Fibroblast of skin of left biceps (primary cell): ENCODE measurements at regions not wholly inside any gene's neighbourhood (a gene's known extent, or its start where the extent isn't known, plus 50 kb on each side); places are given as distances from the start of the nearest gene placed in this dataset.

ENCODE experiments used
- DNase-seq, 2 experiments: peaks; one replicate each; pipeline ENCODE4 v3.0.0-alpha.2; 2013; ENCODE audit warnings: low read depth in 2 of 2

- no peak for DNase-seq
Observed at GRCh38 chr10:25661632-25662031, 272.4 kb upstream of the MYO3A start.

GRCh38 chr10:25666276-25666675 lies 267.8 kb upstream of the MYO3A start:
- no peak for DNase-seq

GRCh38 chr10:25675204-25675603 lies 258.8 kb upstream of the MYO3A start:
- no peak for DNase-seq

GRCh38 chr10:25675615-25676014 lies 258.4 kb upstream of the MYO3A start:
- no peak for DNase-seq

- no peak for DNase-seq
Observed at GRCh38 chr10:25678220-25678619, 255.8 kb upstream of the MYO3A start.

GRCh38 chr10:25678666-25679065 lies 255.4 kb upstream of the MYO3A start:
- DNase-seq, result no peak

GRCh38 chr10:25682203-25682851 lies 251.7 kb upstream of the MYO3A start:
- no peak for DNase-seq

GRCh38 chr10:25683344-25683743 lies 250.7 kb upstream of the MYO3A start:
- DNase-seq, result no peak

GRCh38 chr10:25687521-25687920 lies 246.5 kb upstream of the MYO3A start:
- no peak for DNase-seq

- DNase-seq, result no peak
Observed at GRCh38 chr10:25689346-25690100, 244.5 kb upstream of the MYO3A start.

- DNase-seq, result no peak
Observed at GRCh38 chr10:25692761-25693160, 241.3 kb upstream of the MYO3A start.

- no peak for DNase-seq
Observed at GRCh38 chr10:25694206-25694933, 239.7 kb upstream of the MYO3A start.

GRCh38 chr10:25694971-25695370 lies 239.1 kb upstream of the MYO3A start:
- no peak for DNase-seq

- DNase-seq, result no peak
Observed at GRCh38 chr10:25695586-25695985, 238.4 kb upstream of the MYO3A start.

GRCh38 chr10:25696013-25696708 lies 237.9 kb upstream of the MYO3A start:
- no peak for DNase-seq

- no peak for DNase-seq
Observed at GRCh38 chr10:25697412-25697811, 236.6 kb upstream of the MYO3A start.

GRCh38 chr10:25698638-25699037 lies 235.4 kb upstream of the MYO3A start:
- no peak for DNase-seq

GRCh38 chr10:25699631-25700030 lies 234.4 kb upstream of the MYO3A start:
- no peak for DNase-seq

- DNase-seq, result no peak
Observed at GRCh38 chr10:25701652-25702051, 232.4 kb upstream of the MYO3A start.

- DNase-seq, result no peak
Observed at GRCh38 chr10:25704622-25705021, 229.4 kb upstream of the MYO3A start.

- DNase-seq, result no peak
Observed at GRCh38 chr10:25707572-25707971, 226.5 kb upstream of the MYO3A start.

- DNase-seq, result no peak
Observed at GRCh38 chr10:25707976-25708671, 225.9 kb upstream of the MYO3A start.
